Osteocyte (in vitro differentiated cells): ENCODE measurements at regions not wholly inside any gene's neighbourhood (a gene's known extent, or its start where the extent isn't known, plus 50 kb on each side); places are given as distances from the start of the nearest gene placed in this dataset.

ENCODE experiments used
- DNase-seq: peaks from one replicate; pipeline ENCODE4 v3.0.0; 2021; ENCODE audit warnings: mixed read lengths; ENCODE audit not compliant: unreplicated experiment; ENCODE audit errors: extremely low spot score
- H3K27ac Mint-ChIP-seq: one replicate; pipeline ENCODE4 v1.8.0; 2021; ENCODE audit warnings: mild to moderate bottlenecking, mixed read lengths; ENCODE audit not compliant: unreplicated experiment
- H3K27me3 Mint-ChIP-seq: one replicate; pipeline ENCODE4 v1.8.0; 2021; ENCODE audit warnings: mixed read lengths; ENCODE audit not compliant: unreplicated experiment
- H3K36me3 Mint-ChIP-seq: one replicate; pipeline ENCODE4 v1.8.0; 2021; ENCODE audit warnings: mixed read lengths; ENCODE audit not compliant: unreplicated experiment
- H3K4me1 Mint-ChIP-seq: one replicate; pipeline ENCODE4 v1.8.0; 2021; ENCODE audit warnings: mixed read lengths; ENCODE audit not compliant: unreplicated experiment
- H3K4me3 Mint-ChIP-seq: one replicate; pipeline ENCODE4 v1.8.0; 2021; ENCODE audit warnings: mild to moderate bottlenecking, moderate library complexity, mixed read lengths; ENCODE audit not compliant: unreplicated experiment
- H3K9me3 Mint-ChIP-seq: one replicate; pipeline ENCODE4 v1.8.0; 2021; ENCODE audit warnings: mixed read lengths; ENCODE audit not compliant: unreplicated experiment
- CTCF ChIP-seq: fragments of 200-600 bp; sonication (generic); IDR thresholded peaks from 2 replicates; pipeline ENCODE4 v1.5.0; 2021; ENCODE audit warnings: antibody characterized with exemption, mild to moderate bottlenecking, moderate library complexity

DNA sequence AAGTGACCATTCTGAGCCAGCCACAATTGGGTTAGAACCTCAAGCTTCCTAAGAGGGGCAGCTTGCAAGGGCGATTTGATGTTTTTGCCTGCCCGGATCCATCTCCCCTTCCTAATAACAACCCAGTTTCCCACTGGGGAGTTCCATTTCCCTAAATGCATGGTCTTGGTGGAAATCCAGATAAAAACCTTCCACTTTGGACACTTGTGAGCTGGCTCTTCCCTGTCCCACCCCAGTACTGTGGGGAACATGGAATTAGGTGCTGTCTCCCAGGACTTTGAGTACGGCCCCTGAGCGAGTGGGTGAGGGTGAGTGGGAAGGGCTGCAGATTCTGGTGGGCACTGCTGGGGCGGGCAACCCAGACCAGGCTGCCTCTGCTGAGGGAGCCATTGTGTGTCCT is 122.3 kb downstream of the DDX1 start:
- H3K36me3 Mint-ChIP-seq, result no peaks in the 10 kb centered on the region
- peaks cover 14% of the 10 kb centered on the region for H3K27me3 Mint-ChIP-seq
- no peak for TF ChIP-seq CTCF
- DNase-seq, result no peak
- H3K27ac Mint-ChIP-seq, result no peak overlapping the region
- peaks cover 4% of the 10 kb centered on the region for H3K4me1 Mint-ChIP-seq
- no peak overlapping the region for H3K4me3 Mint-ChIP-seq
- H3K9me3 Mint-ChIP-seq, result no peaks in the 10 kb centered on the region

DNA sequence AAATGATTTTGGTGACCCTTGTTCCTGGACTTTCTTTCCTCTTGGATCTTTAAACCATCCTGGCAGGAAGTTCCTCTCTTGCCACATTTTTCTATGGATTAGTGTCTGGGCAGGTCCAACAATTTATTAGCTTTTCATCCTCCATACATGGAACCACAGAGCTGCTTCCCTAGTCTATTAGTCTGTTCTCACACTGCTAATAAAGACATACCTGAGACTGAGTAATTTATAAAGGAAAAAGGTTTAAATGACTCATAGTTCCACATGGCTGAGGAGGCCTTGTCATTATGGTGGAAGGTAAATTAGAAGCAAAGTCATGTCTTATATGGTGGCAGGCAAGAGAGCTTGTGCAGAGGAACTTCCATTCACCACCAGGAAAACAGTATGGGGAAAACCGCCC is 122.9 kb downstream of the DDX1 start:
- Mint-ChIP-seq H3K27ac (no peak overlapping the region), H3K9me3 (no peaks in the 10 kb centered on the region)

DNA sequence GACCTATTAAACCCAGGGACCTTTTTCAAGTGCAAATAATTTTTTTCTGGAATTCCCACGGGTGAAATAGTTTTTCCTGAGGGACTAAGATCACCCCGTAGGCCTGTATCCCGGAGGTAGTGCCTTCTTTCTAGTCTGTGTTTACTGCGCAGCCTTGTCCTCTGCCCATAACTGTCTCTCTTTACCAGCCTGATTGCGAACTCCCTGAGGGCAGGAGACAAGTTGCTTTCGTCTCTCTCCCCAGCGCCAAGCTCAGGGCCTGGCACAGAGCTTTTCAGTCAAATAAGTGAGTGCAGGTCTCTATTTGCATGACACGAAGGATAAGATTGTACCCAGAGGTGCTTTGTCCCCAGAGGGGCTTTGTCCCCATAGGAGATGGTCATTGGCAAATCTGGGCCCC is 123.9 kb downstream of the DDX1 start:
- no peak for TF ChIP-seq CTCF
- H3K4me1 Mint-ChIP-seq, result no peaks in the 10 kb centered on the region
- DNase-seq, result no peak
- H3K36me3 Mint-ChIP-seq, result no peaks in the 10 kb centered on the region
- no peak overlapping the region for H3K4me3 Mint-ChIP-seq
- no peaks in the 10 kb centered on the region for H3K9me3 Mint-ChIP-seq
- no peak overlapping the region for H3K27ac Mint-ChIP-seq
- peaks cover 14% of the 10 kb centered on the region for H3K27me3 Mint-ChIP-seq

More for the DNA sequence above, 122.9 kb downstream of the DDX1 start:
- DNase-seq, result no peak
- no peak for TF ChIP-seq CTCF
- Mint-ChIP-seq H3K4me3 (no peak overlapping the region), H3K4me1 (no peaks in the 10 kb centered on the region), H3K36me3 (no peaks in the 10 kb centered on the region), H3K27me3 (peaks cover 14% of the 10 kb centered on the region)

DNA sequence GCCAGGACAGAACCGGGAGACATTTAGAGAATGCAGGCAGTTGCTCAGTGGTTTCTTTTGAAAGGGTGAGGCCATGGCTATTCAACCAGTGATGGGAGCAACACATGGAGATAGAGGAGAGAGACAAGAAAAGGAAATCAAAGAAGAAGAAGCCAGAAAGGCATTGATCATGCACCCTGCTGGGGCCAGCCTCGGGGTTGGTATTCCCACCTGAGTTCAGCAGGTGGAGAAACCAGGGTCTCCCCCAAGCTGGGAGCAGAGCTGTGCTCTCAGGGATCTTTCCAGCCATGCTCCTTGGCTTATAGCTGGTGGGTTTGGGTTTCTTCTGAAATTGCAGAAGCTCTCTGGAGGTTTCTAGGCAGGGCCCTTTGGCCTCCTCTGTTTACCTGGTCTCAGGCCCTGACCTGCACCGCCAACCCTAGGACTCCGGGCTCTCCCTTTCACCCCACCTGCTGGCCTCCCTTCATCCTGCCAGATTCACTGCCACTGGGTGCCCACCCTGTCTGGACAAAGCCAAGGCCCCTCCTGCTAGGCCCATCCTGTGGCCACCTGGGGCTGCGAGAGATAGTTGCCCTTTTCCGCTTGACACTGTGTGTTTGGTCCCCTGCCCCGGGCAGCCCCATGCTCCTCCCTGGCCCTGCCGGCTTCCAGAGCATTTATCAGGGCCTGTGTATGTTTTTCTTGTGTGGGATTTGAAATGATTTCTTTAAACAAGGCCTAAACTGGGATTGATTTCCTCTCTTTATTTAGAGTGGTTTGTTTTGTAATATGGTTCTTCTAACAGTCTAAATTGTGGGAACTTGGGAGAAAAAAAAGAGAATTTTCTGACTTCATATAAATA is 126.7 kb downstream of the DDX1 start:
- H3K27me3 Mint-ChIP-seq, result peaks cover 19% of the 10 kb centered on the region
- H3K4me1 Mint-ChIP-seq, result no peaks in the 10 kb centered on the region
- H3K9me3 Mint-ChIP-seq, result no peaks in the 10 kb centered on the region
- no peaks in the 10 kb centered on the region for H3K36me3 Mint-ChIP-seq
- H3K27ac Mint-ChIP-seq, result no peak overlapping the region
- TF ChIP-seq CTCF, result no peak
- no peak overlapping the region for H3K4me3 Mint-ChIP-seq
- no peak for DNase-seq

DNA sequence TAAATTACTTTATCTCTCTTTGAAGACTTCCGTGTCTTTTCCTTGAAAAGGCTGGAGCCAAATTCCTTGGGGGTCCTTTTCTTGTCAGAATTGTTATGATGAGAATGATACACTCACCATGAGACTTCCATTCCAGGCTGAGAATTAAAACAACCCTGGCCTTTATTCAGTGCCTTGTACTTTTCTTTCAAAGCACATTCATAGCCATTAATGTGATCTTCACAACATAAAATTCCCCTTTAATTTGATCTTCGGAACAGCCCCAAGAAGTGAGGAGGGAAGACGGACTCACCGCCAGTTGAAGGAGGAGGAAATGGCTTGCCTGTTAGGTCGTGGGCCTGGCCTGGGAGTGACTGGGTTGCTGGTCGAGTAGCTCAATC is 127.3 kb downstream of the DDX1 start:
- H3K4me3 Mint-ChIP-seq, result no peak overlapping the region
- H3K9me3 Mint-ChIP-seq, result no peaks in the 10 kb centered on the region
- no peak for TF ChIP-seq CTCF
- H3K36me3 Mint-ChIP-seq, result no peaks in the 10 kb centered on the region
- no peak overlapping the region for H3K27ac Mint-ChIP-seq
- peaks cover 19% of the 10 kb centered on the region for H3K27me3 Mint-ChIP-seq
- no peaks in the 10 kb centered on the region for H3K4me1 Mint-ChIP-seq
- DNase-seq, result no peak
